H1 (cell line): ENCODE measurements at regions not wholly inside any gene's neighbourhood (a gene's known extent, or its start where the extent isn't known, plus 50 kb on each side); places are given as distances from the start of the nearest gene placed in this dataset.
"Not testable (repeated sequence)": the region's sequence is repeated elsewhere in the genome, so short reads cannot be mapped to it uniquely, and the experiment has no call there.

Experiments used
- CTCF ChIA-PET: fragments of 300-600 bp; sonication (Branson Sonifier 250); formaldehyde crosslinking; loops from one replicate; lab custom pipeline; 2021; ENCODE audit not compliant: partially characterized antibody; lab: Charles Lee
- POLR2A ChIA-PET: fragments of 300-600 bp; sonication (Branson Sonifier 250); formaldehyde crosslinking; loops from one replicate; lab custom pipeline; 2021; ENCODE audit warnings: inconsistent platforms; ENCODE audit not compliant: partially characterized antibody; lab: Charles Lee
- DNase-seq, 2 experiments: peaks; one replicate each; pipeline versions ENCODE4 v3.0.0 to v3.0.0-alpha.2; 2010 to 2022; ENCODE audit warnings: low spot score in 2 of 2, low read depth in 1 of 2, mixed read lengths in 1 of 2
- FAIRE-seq: peaks from 2 replicates; lab custom pipeline; 2011; peaks lifted over from hg19 to GRCh38; lab: Jason Lieb, UNC
- H2AFZ ChIP-seq: 2 replicates; pipeline ENCODE4 v1.8.1; 2012; ENCODE audit warnings: low read length, inconsistent platforms
- H2AK5ac ChIP-seq: 2 replicates; pipeline ENCODE4 v1.6.1; 2013; ENCODE audit warnings: low read depth, low read length
- H2BK120ac ChIP-seq: replicated peaks from 2 replicates; pipeline ENCODE3; 2013; ENCODE audit warnings: low read depth, low read length, inconsistent platforms
- H2BK12ac ChIP-seq: 2 replicates; pipeline ENCODE4 v1.6.1; 2013; ENCODE audit warnings: low read depth, low read length
- H2BK15ac ChIP-seq: 2 replicates; pipeline ENCODE4 v1.6.1; 2013; ENCODE audit warnings: low read length
- H2BK20ac ChIP-seq: 2 replicates; pipeline ENCODE4 v1.6.1; 2013; ENCODE audit warnings: low read length
- H2BK5ac ChIP-seq: 2 replicates; pipeline ENCODE4 v1.6.1; 2013; ENCODE audit warnings: low read depth, low read length
- H3K14ac ChIP-seq: 2 replicates; pipeline ENCODE4 v1.6.1; 2013; ENCODE audit warnings: inconsistent platforms; ENCODE audit not compliant: insufficient read length
- H3K18ac ChIP-seq: 2 replicates; pipeline ENCODE4 v1.6.1; 2013; ENCODE audit warnings: low read length; ENCODE audit errors: extremely low read depth
- H3K23ac ChIP-seq: 2 replicates; pipeline ENCODE4 v1.6.1; 2013; ENCODE audit warnings: inconsistent platforms; ENCODE audit not compliant: insufficient read length
- H3K23me2 ChIP-seq: 2 replicates; pipeline ENCODE4 v1.6.1; 2013; ENCODE audit warnings: low read depth, low read length
- H3K27ac ChIP-seq: 2 replicates; pipeline ENCODE4 v1.6.1; 2011; ENCODE audit warnings: low read depth, low read length, inconsistent platforms
- H3K27me3 ChIP-seq, 4 experiments: replicated peaks in 1 of 4; 1 replicate in 1 of 4; 2 replicates in 3 of 4; pipeline versions ENCODE4 v1.6.1 to v1.8.1; 2011 to 2013; ENCODE audit warnings: low read length in 3 of 4, mild to moderate bottlenecking in 3 of 4, inconsistent platforms in 2 of 4, mixed read lengths in 2 of 4, moderate library complexity in 1 of 4; ENCODE audit not compliant: control insufficient read depth in 3 of 4, insufficient read depth in 3 of 4; ENCODE audit errors: extremely low read depth in 1 of 4
- H3K36me3 ChIP-seq, 4 experiments: 2 replicates each; pipeline versions ENCODE4 v1.6.1 to v1.8.1; 2011 to 2013; ENCODE audit warnings: mild to moderate bottlenecking in 4 of 4, low read length in 3 of 4, moderate library complexity in 2 of 4, control low read depth in 1 of 4, inconsistent platforms in 1 of 4; ENCODE audit not compliant: insufficient read depth in 4 of 4, control insufficient read depth in 2 of 4
- H3K4ac ChIP-seq: replicated peaks from 2 replicates; pipeline ENCODE3; 2013; ENCODE audit warnings: low read length, low read depth, mixed read lengths, inconsistent platforms; ENCODE audit not compliant: insufficient read length
- H3K4me1 ChIP-seq, 4 experiments: replicated peaks in 1 of 4; 1 replicate in 1 of 4; 2 replicates in 3 of 4; pipeline versions ENCODE4 v1.6.1 to v1.8.1; 2011 to 2013; ENCODE audit warnings: low read length in 3 of 4, inconsistent platforms in 2 of 4, mixed read lengths in 1 of 4; ENCODE audit not compliant: insufficient read depth in 4 of 4, control insufficient read depth in 3 of 4
- H3K4me2 ChIP-seq, 2 experiments: 2 replicates each; pipeline versions ENCODE4 v1.6.1 to v1.8.1; 2011 to 2013; ENCODE audit warnings: low read depth in 2 of 2, low read length in 2 of 2, control low read depth in 1 of 2, inconsistent platforms in 1 of 2, mild to moderate bottlenecking in 1 of 2; ENCODE audit not compliant: insufficient read depth in 1 of 2
- H3K4me3 ChIP-seq, 4 experiments: fragments of 200-600, 300-600 bp in 1 of 4; sonication (generic), shearing (Covaris generic), sonication (Bioruptor Twin) in 1 of 4; 2 replicates each; pipeline versions ENCODE4 v1.5.1 to v1.8.1; 2011 to 2016; ENCODE audit warnings: low read length in 4 of 4, low read depth in 3 of 4, control low read depth in 2 of 4, inconsistent platforms in 2 of 4, mild to moderate bottlenecking in 2 of 4, mixed read lengths in 1 of 4, moderate library complexity in 1 of 4; ENCODE audit not compliant: insufficient read depth in 2 of 4; ENCODE audit errors: extremely low read depth in 1 of 4
- H3K56ac ChIP-seq: replicated peaks from 2 replicates; pipeline ENCODE3; 2013; ENCODE audit warnings: low read depth, mild to moderate bottlenecking, mixed read lengths, low read length, inconsistent platforms; ENCODE audit not compliant: insufficient read length
- H3K79me1 ChIP-seq: 2 replicates; pipeline ENCODE4 v1.6.1; 2013; ENCODE audit warnings: low read depth, low read length, control low read depth
- H3K79me2 ChIP-seq, 2 experiments: 2 replicates each; pipeline versions ENCODE4 v1.6.1 to v1.8.1; 2012 to 2013; ENCODE audit warnings: low read length in 2 of 2, mild to moderate bottlenecking in 2 of 2, inconsistent platforms in 1 of 2; ENCODE audit not compliant: insufficient read depth in 2 of 2, control insufficient read depth in 1 of 2
- H3K9ac ChIP-seq, 4 experiments: replicated peaks in 1 of 4; 1 replicate in 1 of 4; 2 replicates in 3 of 4; pipeline versions ENCODE4 v1.6.1 to v1.8.1; 2011 to 2013; ENCODE audit warnings: low read depth in 3 of 4, low read length in 3 of 4, control low read depth in 2 of 4, mild to moderate bottlenecking in 2 of 4, moderate library complexity in 2 of 4, inconsistent platforms in 1 of 4; ENCODE audit errors: extremely low read depth in 1 of 4
- H3K9me3 ChIP-seq, 2 experiments: 2 replicates each; pipeline versions ENCODE4 v1.6.1 to v1.8.1; 2012 to 2013; ENCODE audit warnings: mild to moderate bottlenecking in 2 of 2, moderate library complexity in 2 of 2, control low read depth in 1 of 2, inconsistent platforms in 1 of 2, low read depth in 1 of 2, low read length in 1 of 2, mixed read lengths in 1 of 2; ENCODE audit not compliant: insufficient read depth in 2 of 2
- H4K20me1 ChIP-seq, 2 experiments: replicated peaks in 1 of 2; 2 replicates each; pipeline versions ENCODE3 to v1.8.1; 2011 to 2013; ENCODE audit warnings: inconsistent platforms in 2 of 2, low read length in 2 of 2, mild to moderate bottlenecking in 1 of 2; ENCODE audit not compliant: insufficient read depth in 2 of 2, control insufficient read depth in 1 of 2
- H4K5ac ChIP-seq: 2 replicates; pipeline ENCODE4 v1.6.1; 2013; ENCODE audit warnings: low read length, low read depth, mixed read lengths, inconsistent platforms; ENCODE audit not compliant: insufficient read length
- H4K8ac ChIP-seq: 2 replicates; pipeline ENCODE4 v1.8.0; 2013; ENCODE audit warnings: mild to moderate bottlenecking, moderate library complexity, low read length, inconsistent platforms; ENCODE audit not compliant: insufficient read depth; ENCODE audit errors: extremely low read depth
- H4K91ac ChIP-seq: replicated peaks from 2 replicates; pipeline ENCODE3; 2013; ENCODE audit warnings: low read length, mixed read lengths, inconsistent platforms; ENCODE audit not compliant: insufficient read length
- JUN ChIP-seq: IDR thresholded peaks from 2 replicates; pipeline ENCODE4 v1.6.1; 2011; ENCODE audit warnings: low read depth, mild to moderate bottlenecking, improper control_type of control experiment, low read length
- USF2 ChIP-seq: IDR thresholded peaks from 2 replicates; pipeline ENCODE4 v1.6.1; 2011; ENCODE audit warnings: low read length, improper control_type of control experiment
- WGBS, 2 experiments: shearing (Covaris generic) in 1 of 2; methylation state at CpG; one replicate each; pipeline versions ENCODE4 v1.1.6 to v1.1.7; 2013 to 2015; ENCODE audit warnings: low lambda C conversion rate in 2 of 2, mixed read lengths in 2 of 2, inconsistent platforms in 1 of 2, low coverage in 1 of 2, missing lambda C conversion rate in 1 of 2; ENCODE audit not compliant: insufficient replicate concordance in 2 of 2, insufficient coverage in 1 of 2, insufficient read length in 1 of 2; ENCODE audit errors: extremely low coverage in 1 of 2, missing lambda C conversion rate in 1 of 2; 5-methylcytosine and 5-hydroxymethylcytosine counted together

- no peak for TF ChIP-seq USF2
- TF ChIP-seq JUN: no peak
These were observed 360.2 kb downstream of the GLUD2 start (continued) for GRCh38 chrX:121407627-121408026.

GRCh38 chrX:121431514-121431913 is 384.1 kb downstream of the GLUD2 start:
- H2BK12ac ChIP-seq, CTCF ChIA-PET, H2BK120ac ChIP-seq, H4K5ac ChIP-seq, H3K36me3 ChIP-seq, H2BK15ac ChIP-seq, H2AFZ ChIP-seq, H3K4me1 ChIP-seq, FAIRE-seq, H3K23me2 ChIP-seq, H3K79me1 ChIP-seq, H3K4me2 ChIP-seq, H2BK5ac ChIP-seq, DNase-seq, H3K79me2 ChIP-seq, H3K23ac ChIP-seq, H4K91ac ChIP-seq, POLR2A ChIA-PET, H3K14ac ChIP-seq, H3K4me3 ChIP-seq, H3K27me3 ChIP-seq, H2AK5ac ChIP-seq, H3K9me3 ChIP-seq, H3K18ac ChIP-seq, H3K4ac ChIP-seq, H3K9ac ChIP-seq, H4K8ac ChIP-seq, H4K20me1 ChIP-seq, H3K56ac ChIP-seq, H2BK20ac ChIP-seq, H3K27ac ChIP-seq: not testable (repeated sequence)
- WGBS, 2 experiments: no CpG with 5 or more reads among the region's 27 CpGs
